ENCODE measurements at regions not wholly inside any gene's neighbourhood (a gene's known extent, or its start where the extent isn't known, plus 50 kb on each side); places are given as distances from the start of the nearest gene placed in this dataset.

DNA sequence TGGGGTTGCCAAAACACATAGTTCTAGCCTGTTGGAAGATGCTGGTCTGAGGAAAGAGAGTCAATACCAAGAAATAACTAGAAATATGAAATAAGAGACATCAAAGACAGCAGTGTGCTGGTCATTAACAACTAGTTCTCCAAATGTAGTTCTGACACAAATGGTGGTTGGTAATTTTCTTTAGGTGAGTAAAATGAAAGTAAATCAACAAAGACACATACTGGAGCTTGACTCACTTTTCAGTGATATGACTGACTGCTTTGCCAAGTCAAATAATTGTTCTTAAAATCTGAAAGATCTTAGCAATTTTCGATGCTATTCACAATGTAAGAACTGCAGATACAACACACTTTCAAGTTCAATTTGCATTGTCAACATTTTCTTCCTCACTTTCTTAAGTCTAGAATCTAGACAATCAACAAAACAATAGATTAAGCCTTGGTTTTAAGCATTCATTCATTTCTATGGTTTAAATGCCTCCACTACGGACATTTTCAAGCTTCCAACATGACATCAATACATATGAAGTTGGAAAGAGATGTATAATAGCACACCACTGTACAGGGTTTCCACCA, 166.8 kb upstream of the MAP3K1 start:
- no peak for TF ChIP-seq POLR2AphosphoS5 (IDR thresholded peaks at IDR 0.05; ENCODE audit: low read depth, low read length)
- no peak for TF ChIP-seq FOXP2 (optimal IDR thresholded peaks at IDR 0.05; ENCODE audit: borderline replicate concordance, extremely low read depth, extremely low read length, insufficient read depth)

- TF ChIP-seq SIN3A (IDR thresholded peaks at IDR 0.05; ENCODE audit: borderline replicate concordance, insufficient read depth, low read length) (no peak), FOXP2 (optimal IDR thresholded peaks at IDR 0.05; ENCODE audit: borderline replicate concordance, extremely low read depth, extremely low read length, insufficient read depth) (no peak), REST (IDR thresholded peaks at IDR 0.05; ENCODE audit: insufficient read depth in 1 of 2, low read depth in 2 of 2, low read length in 2 of 2) (no peak), TAF1 (IDR thresholded peaks at IDR 0.05; ENCODE audit: borderline replicate concordance, insufficient read depth, low read length) (no peak), POLR2AphosphoS5 (IDR thresholded peaks at IDR 0.05; ENCODE audit: low read depth, low read length) (no peak)
These were observed 168.1 kb upstream of the MAP3K1 start for GRCh38 chr5:56647099-56647850.

- TF ChIP-seq REST (IDR thresholded peaks at IDR 0.05; ENCODE audit: insufficient read depth in 1 of 2, low read depth in 2 of 2, low read length in 2 of 2) (no peak), POLR2AphosphoS5 (IDR thresholded peaks at IDR 0.05; ENCODE audit: low read depth, low read length) (no peak), SIN3A (IDR thresholded peaks at IDR 0.05; ENCODE audit: borderline replicate concordance, insufficient read depth, low read length) (no peak), TAF1 (IDR thresholded peaks at IDR 0.05; ENCODE audit: borderline replicate concordance, insufficient read depth, low read length) (no peak), FOXP2 (optimal IDR thresholded peaks at IDR 0.05; ENCODE audit: borderline replicate concordance, extremely low read depth, extremely low read length, insufficient read depth) (no peak)
These were observed 173.6 kb upstream of the MAP3K1 start for GRCh38 chr5:56641635-56642260.

GRCh38 chr5:56640763-56641406, 174.5 kb upstream of the MAP3K1 start:
- TF ChIP-seq FOXP2 (optimal IDR thresholded peaks at IDR 0.05; ENCODE audit: borderline replicate concordance, extremely low read depth, extremely low read length, insufficient read depth) (no peak), POLR2AphosphoS5 (IDR thresholded peaks at IDR 0.05; ENCODE audit: low read depth, low read length) (no peak), TAF1 (IDR thresholded peaks at IDR 0.05; ENCODE audit: borderline replicate concordance, insufficient read depth, low read length) (no peak), REST (IDR thresholded peaks at IDR 0.05; ENCODE audit: insufficient read depth in 1 of 2, low read depth in 2 of 2, low read length in 2 of 2) (no peak), SIN3A (IDR thresholded peaks at IDR 0.05; ENCODE audit: borderline replicate concordance, insufficient read depth, low read length) (no peak)

GRCh38 chr5:56639476-56639875, 175.9 kb upstream of the MAP3K1 start:
- no peak for TF ChIP-seq FOXP2 (optimal IDR thresholded peaks at IDR 0.05; ENCODE audit: borderline replicate concordance, extremely low read depth, extremely low read length, insufficient read depth)
- TF ChIP-seq POLR2AphosphoS5 (IDR thresholded peaks at IDR 0.05; ENCODE audit: low read depth, low read length) = no peak
- no peak for TF ChIP-seq REST (IDR thresholded peaks at IDR 0.05; ENCODE audit: insufficient read depth in 1 of 2, low read depth in 2 of 2, low read length in 2 of 2)
- no peak for TF ChIP-seq TAF1 (IDR thresholded peaks at IDR 0.05; ENCODE audit: borderline replicate concordance, insufficient read depth, low read length)
- no peak for TF ChIP-seq SIN3A (IDR thresholded peaks at IDR 0.05; ENCODE audit: borderline replicate concordance, insufficient read depth, low read length)

Data from PFSK-1 (cell line).